Peyer's patch (tissue), 4 donors: ENCODE measurements at regions not wholly inside any gene's neighbourhood (a gene's known extent, or its start where the extent isn't known, plus 50 kb on each side); places are given as distances from the start of the nearest gene placed in this dataset.

Experiments used
- POLR2A ChIP-seq, 2 donors: fragments of 450-650 bp; IDR thresholded peaks; one replicate each; pipeline ENCODE4 v1.5.1; 2017; ENCODE audit warnings: antibody characterized with exemption in 2 of 2, mild to moderate bottlenecking in 2 of 2, moderate library complexity in 2 of 2
- TF ChIP-seq, protein P1 (sequence below), 6 experiments: fragments of 450-650 bp in 4 of 6; fragments of 200-600 bp in 2 of 6; sonication (generic) in 1 of 6; IDR thresholded peaks; one replicate each; pipeline ENCODE4 v1.5.1; 2017 to 2019; ENCODE audit warnings: antibody characterized with exemption in 6 of 6, mild to moderate bottlenecking in 3 of 6, moderate library complexity in 1 of 6

DNA sequence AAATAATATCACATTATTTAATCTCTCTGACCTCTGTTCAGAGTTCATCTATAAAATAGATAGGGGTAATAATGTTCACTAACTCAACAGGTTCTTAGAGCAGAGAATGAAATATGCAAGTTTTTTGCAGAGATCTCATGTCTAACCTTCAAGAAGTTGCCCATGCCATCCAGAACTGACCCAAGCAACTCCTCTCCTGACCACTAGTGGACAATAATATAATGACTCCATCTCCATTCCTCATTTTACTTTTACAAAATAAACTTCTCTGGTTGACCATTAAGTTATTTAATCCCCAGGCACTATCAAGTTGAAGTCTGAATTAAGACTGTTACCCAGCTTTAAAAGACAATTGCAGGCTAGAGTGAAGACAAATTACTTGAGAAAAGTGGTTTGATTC is 382.6 kb downstream of the KCNA4 start:
- TF ChIP-seq, protein P1, sequence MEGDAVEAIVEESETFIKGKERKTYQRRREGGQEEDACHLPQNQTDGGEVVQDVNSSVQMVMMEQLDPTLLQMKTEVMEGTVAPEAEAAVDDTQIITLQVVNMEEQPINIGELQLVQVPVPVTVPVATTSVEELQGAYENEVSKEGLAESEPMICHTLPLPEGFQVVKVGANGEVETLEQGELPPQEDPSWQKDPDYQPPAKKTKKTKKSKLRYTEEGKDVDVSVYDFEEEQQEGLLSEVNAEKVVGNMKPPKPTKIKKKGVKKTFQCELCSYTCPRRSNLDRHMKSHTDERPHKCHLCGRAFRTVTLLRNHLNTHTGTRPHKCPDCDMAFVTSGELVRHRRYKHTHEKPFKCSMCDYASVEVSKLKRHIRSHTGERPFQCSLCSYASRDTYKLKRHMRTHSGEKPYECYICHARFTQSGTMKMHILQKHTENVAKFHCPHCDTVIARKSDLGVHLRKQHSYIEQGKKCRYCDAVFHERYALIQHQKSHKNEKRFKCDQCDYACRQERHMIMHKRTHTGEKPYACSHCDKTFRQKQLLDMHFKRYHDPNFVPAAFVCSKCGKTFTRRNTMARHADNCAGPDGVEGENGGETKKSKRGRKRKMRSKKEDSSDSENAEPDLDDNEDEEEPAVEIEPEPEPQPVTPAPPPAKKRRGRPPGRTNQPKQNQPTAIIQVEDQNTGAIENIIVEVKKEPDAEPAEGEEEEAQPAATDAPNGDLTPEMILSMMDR (IDR thresholded peaks at IDR 0.05), result no peak
- TF ChIP-seq POLR2A (IDR thresholded peaks at IDR 0.05), result no peak
